Fibroblast of villous mesenchyme (primary cell): ENCODE measurements at regions not wholly inside any gene's neighbourhood (a gene's known extent, or its start where the extent isn't known, plus 50 kb on each side); places are given as distances from the start of the nearest gene placed in this dataset.

Source experiments
- DNase-seq: peaks from one replicate; pipeline ENCODE4 v3.0.0-alpha.2; 2010; ENCODE audit warnings: low read depth
- H3K4me3 ChIP-seq: 2 replicates; pipeline ENCODE4 v1.5.1; 2011; ENCODE audit warnings: low read depth, mild to moderate bottlenecking, low read length
- TF ChIP-seq, protein P1 (sequence below): IDR thresholded peaks from 2 replicates; pipeline ENCODE4 v1.5.1; 2012; ENCODE audit warnings: low read depth, mild to moderate bottlenecking, low read length; ENCODE audit not compliant: insufficient read depth

DNA sequence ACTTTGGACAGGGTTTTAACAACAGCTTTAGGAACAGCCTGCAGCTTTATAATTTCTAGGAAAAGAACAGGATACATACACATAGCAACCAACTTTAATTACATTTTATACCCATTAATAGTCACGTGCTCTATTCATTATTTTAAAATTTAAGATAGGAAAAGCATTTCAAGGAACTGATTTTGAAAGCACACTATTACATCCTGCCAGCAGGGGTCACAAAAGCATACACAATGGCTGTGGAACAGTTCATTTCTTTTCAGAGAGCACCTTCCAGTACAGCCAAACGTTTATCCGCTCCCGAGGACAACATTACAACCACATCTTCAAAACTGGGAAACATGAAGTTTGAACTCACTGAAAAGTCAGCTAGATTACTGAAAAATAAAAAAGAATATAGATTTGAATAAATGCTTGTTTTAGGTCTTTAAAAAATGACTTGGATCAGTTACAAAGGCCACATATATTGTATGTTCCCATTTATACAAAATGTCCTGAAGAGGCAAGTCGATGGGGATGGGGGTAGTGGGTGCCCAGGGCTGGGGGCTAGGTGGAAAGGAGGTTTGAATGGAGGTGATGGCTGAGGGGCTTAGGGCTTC lies 104.6 kb upstream of the EXOC2 start:
- H3K4me3 ChIP-seq, result no peak overlapping the region
- peak; percentile 70 for DNase-seq
- TF ChIP-seq, protein P1, sequence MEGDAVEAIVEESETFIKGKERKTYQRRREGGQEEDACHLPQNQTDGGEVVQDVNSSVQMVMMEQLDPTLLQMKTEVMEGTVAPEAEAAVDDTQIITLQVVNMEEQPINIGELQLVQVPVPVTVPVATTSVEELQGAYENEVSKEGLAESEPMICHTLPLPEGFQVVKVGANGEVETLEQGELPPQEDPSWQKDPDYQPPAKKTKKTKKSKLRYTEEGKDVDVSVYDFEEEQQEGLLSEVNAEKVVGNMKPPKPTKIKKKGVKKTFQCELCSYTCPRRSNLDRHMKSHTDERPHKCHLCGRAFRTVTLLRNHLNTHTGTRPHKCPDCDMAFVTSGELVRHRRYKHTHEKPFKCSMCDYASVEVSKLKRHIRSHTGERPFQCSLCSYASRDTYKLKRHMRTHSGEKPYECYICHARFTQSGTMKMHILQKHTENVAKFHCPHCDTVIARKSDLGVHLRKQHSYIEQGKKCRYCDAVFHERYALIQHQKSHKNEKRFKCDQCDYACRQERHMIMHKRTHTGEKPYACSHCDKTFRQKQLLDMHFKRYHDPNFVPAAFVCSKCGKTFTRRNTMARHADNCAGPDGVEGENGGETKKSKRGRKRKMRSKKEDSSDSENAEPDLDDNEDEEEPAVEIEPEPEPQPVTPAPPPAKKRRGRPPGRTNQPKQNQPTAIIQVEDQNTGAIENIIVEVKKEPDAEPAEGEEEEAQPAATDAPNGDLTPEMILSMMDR, result peak; percentile 77

DNA sequence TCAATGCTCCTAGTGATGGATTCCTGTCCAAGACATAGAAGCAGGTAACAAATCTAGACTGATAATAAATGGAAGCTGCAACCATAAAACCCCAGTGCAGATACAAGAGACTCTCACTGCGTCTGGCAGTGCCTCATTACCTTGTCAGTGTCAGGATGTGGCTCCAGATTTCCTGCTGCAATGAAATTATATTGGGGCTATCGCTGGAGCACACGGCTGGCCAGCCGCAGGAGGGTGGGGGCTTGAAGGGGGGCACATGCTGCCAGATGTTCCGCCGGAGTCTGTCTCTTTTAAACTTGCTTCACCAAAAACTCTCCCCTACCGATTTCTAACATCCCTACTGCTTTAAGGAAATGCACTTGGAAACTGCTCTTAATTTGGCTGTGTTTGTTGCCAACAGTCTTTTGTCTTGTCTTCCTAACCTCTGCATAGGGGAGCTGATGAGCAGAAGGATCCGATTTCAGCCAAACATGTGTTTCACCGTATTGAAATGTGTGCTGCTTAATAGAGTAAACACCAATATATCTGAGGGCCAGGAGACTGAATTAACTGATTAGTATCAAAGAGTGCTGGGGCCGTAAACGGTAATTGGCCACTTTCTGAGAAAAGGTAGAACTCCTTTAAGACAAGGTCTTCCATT lies 102.2 kb upstream of the EXOC2 start:
- DNase-seq, result no peak
- TF ChIP-seq, protein P1, result no peak
- H3K4me3 ChIP-seq, result no peak overlapping the region

DNA sequence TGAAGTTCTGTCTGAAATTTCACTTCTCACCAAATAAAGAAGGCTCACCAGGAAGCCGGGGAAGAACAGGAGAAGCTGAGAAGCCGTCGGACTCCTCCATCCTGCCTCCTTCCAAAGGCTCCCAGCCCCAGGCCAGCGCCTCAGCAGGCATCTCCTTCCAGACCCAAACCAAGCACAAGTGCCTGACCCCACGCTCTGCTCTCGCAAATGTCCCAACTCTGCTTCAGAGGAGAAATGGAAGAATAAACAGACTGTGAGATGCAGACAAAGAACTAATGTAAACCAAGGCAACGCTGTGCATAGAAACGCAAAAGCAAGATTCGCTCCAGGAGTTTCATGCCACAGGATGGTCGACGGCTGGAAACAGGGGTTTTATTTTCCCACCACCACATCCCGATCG lies 100.3 kb upstream of the EXOC2 start:
- H3K4me3 ChIP-seq, result no peak overlapping the region
- no peak for DNase-seq
- TF ChIP-seq, protein P1, result no peak

DNA sequence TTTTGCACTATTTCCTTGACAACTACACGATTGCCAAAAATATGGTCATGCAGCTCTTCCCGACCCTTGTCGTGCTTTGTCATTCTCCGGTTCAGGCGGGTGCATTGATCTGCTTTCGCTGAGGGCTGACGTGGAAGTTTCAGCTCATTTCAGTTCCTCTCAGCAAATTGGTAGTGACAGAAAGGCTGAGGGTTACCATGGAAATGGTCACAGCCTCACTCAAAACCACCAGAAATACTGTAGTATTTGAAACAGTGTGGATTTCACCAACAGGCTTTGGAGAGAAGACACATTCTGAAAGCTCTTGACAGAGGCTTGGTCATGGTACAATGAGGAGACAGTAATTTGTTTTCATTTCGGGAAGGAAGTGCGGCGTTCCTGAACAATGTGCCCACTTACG lies 99.7 kb upstream of the EXOC2 start:
- TF ChIP-seq, protein P1, result no peak
- no peak overlapping the region for H3K4me3 ChIP-seq
- no peak for DNase-seq

DNA sequence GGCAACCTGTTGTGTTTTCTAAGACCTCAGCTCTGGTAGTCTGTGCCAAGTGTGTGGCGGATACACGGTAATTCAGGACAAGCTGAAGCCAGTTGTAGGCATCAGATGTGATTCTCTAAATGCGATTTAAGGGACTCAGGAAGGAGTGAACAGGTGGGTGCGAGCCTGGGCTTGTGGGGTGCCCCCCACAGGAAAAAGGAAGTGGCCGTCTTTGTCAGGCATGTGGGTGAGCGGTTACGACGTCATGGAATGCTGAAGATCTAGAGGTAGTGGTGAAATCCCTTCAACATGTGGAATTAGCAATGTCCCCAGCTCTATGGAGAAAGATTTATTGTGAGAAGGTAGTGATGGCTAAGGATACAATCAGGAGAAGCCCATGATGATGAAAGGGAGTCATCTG lies 95.1 kb upstream of the EXOC2 start:
- no peak overlapping the region for H3K4me3 ChIP-seq
- TF ChIP-seq, protein P1, result no peak
- DNase-seq, result no peak

DNA sequence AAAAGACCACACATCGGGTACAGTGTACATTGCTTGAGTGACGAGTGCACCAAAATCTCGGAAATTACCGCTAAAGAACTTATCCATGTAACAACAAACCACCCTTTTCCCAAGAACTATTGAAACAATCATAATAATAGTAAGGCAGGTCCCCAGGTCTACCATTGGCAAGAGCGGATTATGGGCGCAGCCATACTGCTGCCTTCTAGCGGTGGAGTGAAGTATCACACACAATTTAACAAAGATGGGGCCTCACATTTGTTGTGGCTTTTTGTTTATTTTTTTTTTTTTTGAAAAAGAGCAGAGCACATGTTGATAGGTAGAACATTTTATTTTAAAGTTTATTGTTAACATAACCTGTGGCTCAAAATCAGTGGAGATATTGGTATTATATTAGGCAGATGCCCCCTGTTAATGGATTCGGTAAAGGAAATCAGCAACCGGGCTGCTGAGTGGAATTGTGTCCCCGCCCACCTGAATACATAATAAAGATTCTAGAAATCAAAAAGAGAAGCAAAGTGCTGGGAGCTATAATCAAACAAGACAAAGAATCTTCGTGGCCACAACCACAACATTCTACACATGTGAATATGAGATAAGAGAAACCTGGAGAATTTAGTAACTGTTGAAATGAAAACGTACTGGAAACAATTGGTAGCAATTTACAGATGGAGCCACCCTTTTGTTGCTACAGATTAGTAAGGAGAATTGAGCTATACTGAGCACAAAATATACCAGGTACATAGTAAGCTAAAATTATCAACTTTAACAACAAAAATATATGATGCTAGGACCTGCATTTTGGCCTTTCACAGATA lies 94.2 kb upstream of the EXOC2 start:
- no peak overlapping the region for H3K4me3 ChIP-seq
- DNase-seq, result peak; percentile 18
- TF ChIP-seq, protein P1, result peak; percentile 67
